A673 (cell line): ENCODE measurements at regions not wholly inside any gene's neighbourhood (a gene's known extent, or its start where the extent isn't known, plus 50 kb on each side); places are given as distances from the start of the nearest gene placed in this dataset.

Source experiments
- BruUV-seq: library from RNA; stranded (reverse); fragments of 400-500 nt; replicated peaks from 2 replicates; lab custom pipeline; 2021; lab: Mats Ljungman, UMichigan
- CTCF ChIA-PET: fragments of 300-600 bp; sonication (Branson Sonifier 250); formaldehyde crosslinking; loops from one replicate; lab custom pipeline; 2022; ENCODE audit warnings: antibody characterized with exemption; lab: Charles Lee
- POLR2A ChIA-PET: fragments of 300-600 bp; sonication (Branson Sonifier 250); formaldehyde crosslinking; loops from one replicate; lab custom pipeline; 2022; ENCODE audit warnings: antibody characterized with exemption; ENCODE audit not compliant: low non-redundant PET; lab: Charles Lee
- DNase-seq: peaks from one replicate; pipeline ENCODE4 v3.0.0-alpha.2; 2015; ENCODE audit warnings: low spot score
- H3K27ac ChIP-seq: fragments of 200-600 bp; sonication (generic); 2 replicates; pipeline ENCODE4 v1.5.1; 2016; ENCODE audit warnings: mixed run types, low read depth, mild to moderate bottlenecking, mixed read lengths, antibody characterized with exemption, low read length; ENCODE audit not compliant: poor library complexity, severe bottlenecking
- H3K27me3 ChIP-seq: fragments of 200-600 bp; sonication (generic); replicated peaks from 2 replicates; pipeline ENCODE4 v1.6.1; 2017; ENCODE audit warnings: mixed run types, low read depth, mild to moderate bottlenecking, mixed read lengths, antibody characterized with exemption, low read length; ENCODE audit not compliant: insufficient read depth, poor library complexity
- H3K36me3 ChIP-seq: fragments of 200-600 bp; sonication (generic); 2 replicates; pipeline ENCODE4 v1.6.1; 2016; ENCODE audit warnings: mixed run types, mild to moderate bottlenecking, mixed read lengths, antibody characterized with exemption, low read length; ENCODE audit not compliant: insufficient read depth, poor library complexity, severe bottlenecking
- H3K4me1 ChIP-seq: fragments of 200-600 bp; sonication (generic); 2 replicates; pipeline ENCODE4 v1.6.1; 2017; ENCODE audit warnings: mixed run types, mild to moderate bottlenecking, mixed read lengths, antibody characterized with exemption, low read length; ENCODE audit not compliant: insufficient read depth, poor library complexity, severe bottlenecking
- H3K4me3 ChIP-seq: fragments of 200-600 bp; sonication (generic); 2 replicates; pipeline ENCODE4 v1.5.1; 2016; ENCODE audit warnings: low read depth, mixed run types, mild to moderate bottlenecking, mixed read lengths, low read length; ENCODE audit not compliant: poor library complexity, severe bottlenecking
- H3K9me3 ChIP-seq: fragments of 200-600 bp; sonication (generic); 2 replicates; pipeline ENCODE4 v1.6.1; 2016; ENCODE audit warnings: mixed run types, low read depth, mild to moderate bottlenecking, mixed read lengths, antibody characterized with exemption, low read length; ENCODE audit not compliant: poor library complexity, severe bottlenecking
- CTCF ChIP-seq: fragments of 300-800, 200-600 bp; sonication (generic); conservative IDR thresholded peaks from 2 replicates; pipeline ENCODE4 v1.5.1; 2017; ENCODE audit warnings: low read depth, mild to moderate bottlenecking, antibody characterized with exemption, low read length, moderate library complexity, mixed read lengths
- EZH2 ChIP-seq: fragments of 200-600 bp; sonication (generic); IDR thresholded peaks from 2 replicates; pipeline ENCODE4 v1.6.1; 2017; ENCODE audit warnings: borderline replicate concordance, low read depth, mild to moderate bottlenecking, mixed read lengths, antibody characterized with exemption, low read length; ENCODE audit not compliant: poor library complexity, severe bottlenecking
- intact Hi-C: fragments of 100-400 bp; cut with micrococcal nuclease; formaldehyde crosslinking; loops from one replicate; pipeline ENCODE4 v1.10.0; 2022; ENCODE audit not compliant: unreplicated experiment

DNA sequence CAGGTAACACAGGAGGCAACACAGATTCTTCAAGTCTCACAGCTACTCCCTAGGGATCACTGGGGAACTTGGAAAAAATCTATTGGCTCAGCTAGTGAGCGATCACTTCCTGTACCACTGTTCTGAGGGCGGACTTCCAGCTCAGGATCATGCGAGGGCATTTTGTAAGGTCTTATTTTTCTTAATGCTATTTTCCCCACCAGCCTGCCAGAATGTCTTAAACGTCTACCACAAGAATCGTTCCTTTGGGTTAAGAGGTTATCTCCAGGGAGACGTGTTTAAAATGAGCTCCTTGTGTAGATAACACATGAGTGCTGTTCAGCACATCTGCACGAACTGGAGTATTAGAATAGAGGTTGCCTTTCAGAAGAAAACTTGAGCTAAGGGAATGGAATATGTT, 162.6 kb downstream of the ETNK1 start:
- intact Hi-C loops, result no loop called here
- Histone ChIP-seq H3K36me3 (no peaks in the 10 kb centered on the region), H3K27me3 (no peaks in the 10 kb centered on the region), H3K9me3 (no peaks in the 10 kb centered on the region), H3K4me1 (no peaks in the 10 kb centered on the region), H3K4me3 (no peak overlapping the region), H3K27ac (no peak overlapping the region)
- no peak for DNase-seq
- ChIA-PET POLR2A (no interaction called here), CTCF (no interaction called here)
- BruUV-seq, result no TSS peak
- TF ChIP-seq CTCF, result no peak
- no peak for TF ChIP-seq EZH2

DNA sequence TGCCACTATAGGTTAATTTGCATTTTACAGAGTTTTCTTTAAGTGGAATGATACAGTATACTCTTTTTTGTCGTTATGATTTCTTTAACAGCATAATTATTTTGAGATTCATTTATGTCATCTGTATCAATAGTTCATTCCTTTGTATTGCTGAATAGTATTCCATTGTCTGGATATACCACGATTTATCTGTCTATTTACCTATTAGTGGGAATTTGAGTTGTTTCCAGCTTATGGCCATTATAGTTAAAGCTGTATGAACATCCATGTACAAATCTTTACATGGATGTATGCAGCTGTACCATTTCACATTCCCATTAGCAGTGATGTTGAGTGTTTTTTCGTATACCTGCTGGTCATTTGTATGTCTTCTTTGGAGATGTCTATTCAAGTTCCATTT, 163.9 kb downstream of the ETNK1 start:
- ChIA-PET CTCF (no interaction called here), POLR2A (no interaction called here)
- Histone ChIP-seq H3K4me1 (no peaks in the 10 kb centered on the region), H3K36me3 (no peaks in the 10 kb centered on the region), H3K27me3 (no peaks in the 10 kb centered on the region), H3K9me3 (no peaks in the 10 kb centered on the region), H3K4me3 (no peak overlapping the region), H3K27ac (no peak overlapping the region)
- no TSS peak for BruUV-seq
- TF ChIP-seq EZH2 (no peak), CTCF (no peak)
- DNase-seq, result no peak
- intact Hi-C loops, result no loop called here

GRCh38 chr12:22792138-22792537, 167.2 kb downstream of the ETNK1 start:
- no peaks in the 10 kb centered on the region for H3K27me3 ChIP-seq
- peak; percentile 22 for DNase-seq
- H3K36me3 ChIP-seq, result no peaks in the 10 kb centered on the region
- BruUV-seq, result no TSS peak
- no peak overlapping the region for H3K4me3 ChIP-seq
- ChIA-PET POLR2A (no interaction called here), CTCF (no interaction called here)
- TF ChIP-seq EZH2 (no peak), CTCF (no peak)
- no peaks in the 10 kb centered on the region for H3K4me1 ChIP-seq
- no peak overlapping the region for H3K27ac ChIP-seq
- intact Hi-C loops, result no loop called here
- no peaks in the 10 kb centered on the region for H3K9me3 ChIP-seq
